ENCODE measurements at regions not wholly inside any gene's neighbourhood (a gene's known extent, or its start where the extent isn't known, plus 50 kb on each side); places are given as distances from the start of the nearest gene placed in this dataset.

GRCh38 chr9:99296291-99296951 lies 74.3 kb downstream of the SEC61B start:
- Histone ChIP-seq H3K36me3 (replicated peaks in 1 of 2; ENCODE audit: control insufficient read depth in 1 of 2, insufficient read depth in 2 of 2, low read length in 2 of 2) (no peaks in the 10 kb centered on the region), H3K9ac (ENCODE audit: insufficient read depth, low read length, poor library complexity, severe bottlenecking) (no peak overlapping the region), H3K79me2 (ENCODE audit: insufficient read depth, low read length) (no peaks in the 10 kb centered on the region), H4K20me1 (ENCODE audit: insufficient read depth, low read length) (no peaks in the 10 kb centered on the region), H3K4me1 (ENCODE audit: control insufficient read depth in 1 of 2, insufficient read depth in 2 of 2, low read length in 2 of 2) (no peaks in the 10 kb centered on the region), H3K4me3 (replicated peaks in 1 of 3; ENCODE audit: low read depth in 2 of 3, low read length in 3 of 3) (peak overlapping the region in 1 of 3 experiments; percentile 52), H2AFZ (ENCODE audit: insufficient read depth, low read depth, low read length, poor library complexity, severe bottlenecking) (peak overlapping the region; percentile 67), H3K27me3 (ENCODE audit: control insufficient read depth in 2 of 2, insufficient read depth in 2 of 2, low read length in 2 of 2) (no peaks in the 10 kb centered on the region), H3K9me3 (replicated peaks in 1 of 2; ENCODE audit: control insufficient read depth in 1 of 2, insufficient read depth in 1 of 2, low read length in 2 of 2) (no peaks in the 10 kb centered on the region), H3K27ac (ENCODE audit: low read depth in 1 of 2, low read length in 2 of 2) (no peak overlapping the region), H3K4me2 (replicated peaks; ENCODE audit: extremely low read depth, low read length, poor library complexity, severe bottlenecking) (peak overlapping the region; percentile 61)
- H3K36me3 Mint-ChIP-seq, result no peaks in the 10 kb centered on the region
- peak overlapping the region; percentile 67 to 81 for H3K4me3 Mint-ChIP-seq
- peaks cover 2 to 9% (median 2%) of the 10 kb centered on the region in 3 donors for H3K27me3 Mint-ChIP-seq (ENCODE audit: low read depth in 3 of 3)
- 56% methylated on average over 28 of the region's 38 CpGs for whole genome bisulfite sequencing (ENCODE audit: insufficient coverage)
- H3K27ac Mint-ChIP-seq, result peak overlapping the region in 2 of 7 donors; percentile 8 to 53
- no peak for DNase-seq
- TF ChIP-seq CTCF (IDR thresholded peaks at IDR 0.05), result no peak
- intact Hi-C loops (cut with micrococcal nuclease), result no loop called here
- H3K9me3 Mint-ChIP-seq, result peaks cover 0 to 2% (median 0%) of the 10 kb centered on the region in 7 donors
- peaks cover 9% of the 10 kb centered on the region for H3K4me1 Mint-ChIP-seq

GRCh38 chr9:99298614-99299013 lies 76.5 kb downstream of the SEC61B start:
- H3K4me1 Mint-ChIP-seq, result peaks cover 9% of the 10 kb centered on the region
- no peak overlapping the region for H3K27ac ChIP-seq (ENCODE audit: low read depth in 1 of 2, low read length in 2 of 2)
- peaks cover 0 to 2% (median 0%) of the 10 kb centered on the region in 7 donors for H3K9me3 Mint-ChIP-seq
- no peaks in the 10 kb centered on the region for H3K36me3 ChIP-seq (replicated peaks in 1 of 2; ENCODE audit: control insufficient read depth in 1 of 2, insufficient read depth in 2 of 2, low read length in 2 of 2)
- no peak overlapping the region for H3K9ac ChIP-seq (ENCODE audit: insufficient read depth, low read length, poor library complexity, severe bottlenecking)
- no peak overlapping the region for H2AFZ ChIP-seq (ENCODE audit: insufficient read depth, low read depth, low read length, poor library complexity, severe bottlenecking)
- no peaks in the 10 kb centered on the region for H3K36me3 Mint-ChIP-seq
- no peaks in the 10 kb centered on the region for H3K9me3 ChIP-seq (replicated peaks in 1 of 2; ENCODE audit: control insufficient read depth in 1 of 2, insufficient read depth in 1 of 2, low read length in 2 of 2)
- no peak for DNase-seq
- no peaks in the 10 kb centered on the region for H3K27me3 ChIP-seq (ENCODE audit: control insufficient read depth in 2 of 2, insufficient read depth in 2 of 2, low read length in 2 of 2)
- no peak overlapping the region for H3K4me3 ChIP-seq (replicated peaks in 1 of 3; ENCODE audit: low read depth in 2 of 3, low read length in 3 of 3)
- H3K4me3 Mint-ChIP-seq, result no peak overlapping the region
- 100% methylated on average over 3 of the region's 7 CpGs for WGBS (ENCODE audit: insufficient coverage)
- H3K27ac Mint-ChIP-seq, result no peak overlapping the region
- H3K79me2 ChIP-seq (ENCODE audit: insufficient read depth, low read length), result no peaks in the 10 kb centered on the region
- intact Hi-C loops (cut with micrococcal nuclease), result no loop called here
- H3K27me3 Mint-ChIP-seq (ENCODE audit: low read depth in 3 of 3), result peaks cover 2 to 5% (median 2%) of the 10 kb centered on the region in 3 donors
- no peaks in the 10 kb centered on the region for H4K20me1 ChIP-seq (ENCODE audit: insufficient read depth, low read length)
- no peaks in the 10 kb centered on the region for H3K4me1 ChIP-seq (ENCODE audit: control insufficient read depth in 1 of 2, insufficient read depth in 2 of 2, low read length in 2 of 2)
- no peak overlapping the region for H3K4me2 ChIP-seq (replicated peaks; ENCODE audit: extremely low read depth, low read length, poor library complexity, severe bottlenecking)
- TF ChIP-seq CTCF (IDR thresholded peaks at IDR 0.05), result no peak

All from CD14-positive monocyte (primary cell).